ENCODE measurements at regions not wholly inside any gene's neighbourhood (a gene's known extent, or its start where the extent isn't known, plus 50 kb on each side); places are given as distances from the start of the nearest gene placed in this dataset.

DNA sequence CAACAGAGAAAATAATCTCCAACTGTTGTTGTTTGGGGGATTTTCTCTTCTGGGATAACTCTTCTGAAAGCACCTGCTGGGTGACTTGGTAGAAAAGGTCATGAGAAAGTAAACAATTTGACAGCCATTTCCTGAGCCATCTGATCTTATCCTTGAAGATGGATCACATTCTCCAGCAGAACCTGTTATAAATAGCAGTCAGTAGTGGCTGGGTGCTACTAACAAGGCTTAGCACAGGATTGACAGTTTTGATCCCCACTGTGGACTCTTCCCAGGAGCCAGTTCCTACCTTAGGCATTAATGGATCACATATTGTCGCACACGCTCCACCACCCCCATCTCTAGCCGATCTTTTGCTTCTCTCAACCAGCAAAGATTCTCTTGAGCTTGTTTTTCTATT is 220.2 kb downstream of the PLK2 start:
- TF ChIP-seq, protein P1, sequence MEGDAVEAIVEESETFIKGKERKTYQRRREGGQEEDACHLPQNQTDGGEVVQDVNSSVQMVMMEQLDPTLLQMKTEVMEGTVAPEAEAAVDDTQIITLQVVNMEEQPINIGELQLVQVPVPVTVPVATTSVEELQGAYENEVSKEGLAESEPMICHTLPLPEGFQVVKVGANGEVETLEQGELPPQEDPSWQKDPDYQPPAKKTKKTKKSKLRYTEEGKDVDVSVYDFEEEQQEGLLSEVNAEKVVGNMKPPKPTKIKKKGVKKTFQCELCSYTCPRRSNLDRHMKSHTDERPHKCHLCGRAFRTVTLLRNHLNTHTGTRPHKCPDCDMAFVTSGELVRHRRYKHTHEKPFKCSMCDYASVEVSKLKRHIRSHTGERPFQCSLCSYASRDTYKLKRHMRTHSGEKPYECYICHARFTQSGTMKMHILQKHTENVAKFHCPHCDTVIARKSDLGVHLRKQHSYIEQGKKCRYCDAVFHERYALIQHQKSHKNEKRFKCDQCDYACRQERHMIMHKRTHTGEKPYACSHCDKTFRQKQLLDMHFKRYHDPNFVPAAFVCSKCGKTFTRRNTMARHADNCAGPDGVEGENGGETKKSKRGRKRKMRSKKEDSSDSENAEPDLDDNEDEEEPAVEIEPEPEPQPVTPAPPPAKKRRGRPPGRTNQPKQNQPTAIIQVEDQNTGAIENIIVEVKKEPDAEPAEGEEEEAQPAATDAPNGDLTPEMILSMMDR (IDR thresholded peaks at IDR 0.05; ENCODE audit: low read depth, low read length, poor library complexity, severe bottlenecking), result no peak
- TF ChIP-seq EZH2phosphoT487 (IDR thresholded peaks at IDR 0.05; ENCODE audit: borderline replicate concordance, low read length), result no peak

All from DOHH2 (cell line).